Mesenchymal stem cell (in vitro differentiated cells and primary cell): ENCODE measurements at regions not wholly inside any gene's neighbourhood (a gene's known extent, or its start where the extent isn't known, plus 50 kb on each side); places are given as distances from the start of the nearest gene placed in this dataset.

Experiments
- DNase-seq: peaks from one replicate; pipeline ENCODE4 v3.0.0-alpha.2; 2013
- H2AFZ ChIP-seq: one replicate; pipeline ENCODE4 v1.6.1; 2013; ENCODE audit warnings: low read depth, mild to moderate bottlenecking, control low read depth, inconsistent platforms, low read length, moderate library complexity
- H2AK5ac ChIP-seq: 2 replicates; pipeline ENCODE4 v1.6.1; 2013; ENCODE audit warnings: low read length, moderate library complexity, mild to moderate bottlenecking, inconsistent platforms; ENCODE audit not compliant: severe bottlenecking
- H2BK120ac ChIP-seq: one replicate; pipeline ENCODE4 v1.6.1; 2013; ENCODE audit warnings: low read depth, mild to moderate bottlenecking, inconsistent platforms, low read length, moderate library complexity
- H2BK12ac ChIP-seq, 2 experiments: one replicate each; pipeline ENCODE4 v1.6.1; 2013; ENCODE audit warnings: inconsistent platforms in 2 of 2, low read length in 2 of 2, mild to moderate bottlenecking in 2 of 2, moderate library complexity in 2 of 2, control low read depth in 1 of 2
- H2BK15ac ChIP-seq: one replicate; pipeline ENCODE4 v1.6.1; 2013; ENCODE audit warnings: mild to moderate bottlenecking, low read depth, inconsistent platforms; ENCODE audit not compliant: poor library complexity, severe bottlenecking
- H2BK5ac ChIP-seq: 2 replicates; pipeline ENCODE4 v1.6.1; 2013; ENCODE audit warnings: low read depth, mild to moderate bottlenecking, low read length, control low read depth, inconsistent platforms; ENCODE audit not compliant: poor library complexity, severe bottlenecking
- H3K14ac ChIP-seq, 2 experiments: one replicate each; pipeline ENCODE4 v1.6.1; 2013; ENCODE audit warnings: inconsistent platforms in 2 of 2, low read length in 2 of 2, control low read depth in 1 of 2, mild to moderate bottlenecking in 1 of 2, moderate library complexity in 1 of 2
- H3K18ac ChIP-seq, 2 experiments: one replicate each; pipeline ENCODE4 v1.6.1; 2013; ENCODE audit warnings: inconsistent platforms in 2 of 2, low read length in 2 of 2, control low read depth in 1 of 2, low read depth in 1 of 2, mild to moderate bottlenecking in 1 of 2
- H3K23ac ChIP-seq, 2 experiments: one replicate each; pipeline ENCODE4 v1.6.1; 2013; ENCODE audit warnings: inconsistent platforms in 2 of 2, low read length in 2 of 2, mild to moderate bottlenecking in 2 of 2, moderate library complexity in 2 of 2, control low read depth in 1 of 2
- H3K27ac ChIP-seq: 2 replicates; pipeline ENCODE4 v1.5.1; 2013; ENCODE audit warnings: mild to moderate bottlenecking, moderate library complexity, low read length, control low read depth, inconsistent platforms; ENCODE audit not compliant: poor library complexity, severe bottlenecking
- H3K27me3 ChIP-seq, 2 experiments: 2 replicates each; pipeline versions ENCODE4 v1.6.1 to v1.7.0; 2013; ENCODE audit warnings: low read length in 2 of 2, mild to moderate bottlenecking in 2 of 2, moderate library complexity in 2 of 2, control low read depth in 1 of 2, inconsistent platforms in 1 of 2; ENCODE audit not compliant: control insufficient read depth in 1 of 2, insufficient read depth in 1 of 2
- H3K36me3 ChIP-seq, 2 experiments: 2 replicates each; pipeline versions ENCODE4 v1.6.1 to v1.7.0; 2013; ENCODE audit warnings: low read length in 2 of 2, control low read depth in 1 of 2, inconsistent platforms in 1 of 2, low read depth in 1 of 2, mild to moderate bottlenecking in 1 of 2; ENCODE audit not compliant: insufficient read depth in 2 of 2, control insufficient read depth in 1 of 2
- H3K4ac ChIP-seq, 2 experiments: one replicate each; pipeline ENCODE4 v1.6.1; 2013; ENCODE audit warnings: inconsistent platforms in 2 of 2, low read length in 2 of 2, mild to moderate bottlenecking in 2 of 2, moderate library complexity in 2 of 2, control low read depth in 1 of 2, low read depth in 1 of 2
- H3K4me1 ChIP-seq: 2 replicates; pipeline ENCODE4 v1.6.1; 2013; ENCODE audit warnings: low read depth, low read length, control low read depth; ENCODE audit not compliant: control insufficient read depth, insufficient read depth
- H3K4me2 ChIP-seq: 2 replicates; pipeline ENCODE4 v1.6.1; 2013; ENCODE audit warnings: low read length, mild to moderate bottlenecking, inconsistent platforms; ENCODE audit not compliant: poor library complexity, severe bottlenecking
- H3K4me3 ChIP-seq, 2 experiments: 2 replicates each; pipeline versions ENCODE4 v1.5.1 to v1.7.0; 2013; ENCODE audit warnings: low read length in 2 of 2, mild to moderate bottlenecking in 2 of 2, control low read depth in 1 of 2, low read depth in 1 of 2; ENCODE audit not compliant: insufficient read depth in 1 of 2
- H3K79me1 ChIP-seq: replicated peaks from 2 replicates; pipeline ENCODE4 v1.6.1; 2013; ENCODE audit warnings: mild to moderate bottlenecking, control low read depth, low read length, inconsistent platforms; ENCODE audit not compliant: poor library complexity, severe bottlenecking
- H3K9ac ChIP-seq: 2 replicates; pipeline ENCODE4 v1.7.0; 2013; ENCODE audit warnings: mild to moderate bottlenecking, low read length, moderate library complexity
- H3K9me3 ChIP-seq: 2 replicates; pipeline ENCODE4 v1.7.0; 2013; ENCODE audit warnings: mild to moderate bottlenecking, low read length; ENCODE audit not compliant: control insufficient read depth
- H4K8ac ChIP-seq: one replicate; pipeline ENCODE4 v1.6.1; 2013; ENCODE audit warnings: inconsistent platforms, mild to moderate bottlenecking, low read length, moderate library complexity
- H4K91ac ChIP-seq: one replicate; pipeline ENCODE4 v1.6.1; 2013; ENCODE audit warnings: mild to moderate bottlenecking, low read length, inconsistent platforms
- WGBS: methylation state at CpG from one replicate; pipeline ENCODE4 v1.1.7; 2013; ENCODE audit warnings: mixed read lengths; 5-methylcytosine and 5-hydroxymethylcytosine counted together

DNA sequence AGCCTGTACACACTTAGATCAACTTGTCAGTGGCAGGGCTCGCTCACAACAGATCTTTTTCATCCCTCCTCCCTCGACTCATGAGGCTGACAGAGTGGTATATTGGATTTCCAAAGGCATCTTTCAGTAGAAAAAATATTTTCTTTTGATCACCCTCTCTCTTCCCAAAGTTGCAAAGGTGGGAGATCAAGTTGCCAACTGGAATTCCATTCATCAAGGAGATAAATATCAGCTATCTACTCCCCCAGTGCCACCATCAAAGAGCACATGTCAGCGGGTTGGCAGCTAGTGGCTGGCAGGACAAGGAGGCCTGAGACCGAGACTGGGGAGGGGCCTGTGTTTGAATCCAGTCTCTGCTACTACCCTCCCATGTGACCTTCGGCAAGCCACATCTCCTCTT lies 539.7 kb upstream of the CDH11 start:
- H3K9me3 ChIP-seq: no peaks in the 10 kb centered on the region
- no peaks in the 10 kb centered on the region for H3K79me1 ChIP-seq
- H3K4me2 ChIP-seq: no peak overlapping the region
- DNase-seq: no peak
- no peak overlapping the region for H3K23ac ChIP-seq
- H3K4me1 ChIP-seq: no peaks in the 10 kb centered on the region
- H3K36me3 ChIP-seq: no peaks in the 10 kb centered on the region
- no peak overlapping the region for H2BK5ac ChIP-seq
- no peak overlapping the region for H3K14ac ChIP-seq
- no peak overlapping the region for H3K4ac ChIP-seq
- H3K18ac ChIP-seq: no peak overlapping the region
- H4K91ac ChIP-seq: no peak overlapping the region
- 90% methylated on average over 3 of the region's 5 CpGs for WGBS
- no peak overlapping the region for H2AK5ac ChIP-seq
- no peak overlapping the region for H4K8ac ChIP-seq
- no peak overlapping the region for H3K27ac ChIP-seq
- H2BK120ac ChIP-seq: no peak overlapping the region
- H3K4me3 ChIP-seq: no peak overlapping the region
- no peak overlapping the region for H2BK15ac ChIP-seq
- H3K27me3 ChIP-seq: no peaks in the 10 kb centered on the region
- H2AFZ ChIP-seq: no peak overlapping the region
- no peak overlapping the region for H2BK12ac ChIP-seq
- H3K9ac ChIP-seq: no peak overlapping the region

DNA sequence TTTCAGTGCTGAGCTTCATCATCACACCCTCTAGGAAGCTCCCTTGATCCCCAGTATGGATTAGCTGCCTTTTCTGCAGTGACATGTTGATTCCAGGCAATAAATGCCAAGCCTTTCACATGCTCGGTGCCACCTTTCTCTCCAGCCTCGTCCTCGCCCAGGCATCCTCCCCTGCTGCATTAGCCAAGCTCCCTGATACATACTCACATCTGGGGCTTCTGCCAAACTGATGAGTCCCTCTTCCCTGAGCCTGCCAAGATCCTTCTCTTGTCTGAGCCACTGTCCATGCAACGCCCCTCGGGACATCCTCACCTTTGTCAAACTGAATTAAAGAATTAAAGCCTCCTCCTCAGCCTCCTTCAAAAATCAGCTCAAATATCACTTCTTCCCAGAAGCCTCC lies 538.5 kb upstream of the CDH11 start:
- Histone ChIP-seq H3K18ac (peak overlapping the region in 1 of 2 experiments; percentile 6), H2BK12ac (no peak overlapping the region), H2AFZ (no peak overlapping the region), H3K9ac (no peak overlapping the region), H2BK120ac (no peak overlapping the region), H3K14ac (no peak overlapping the region), H2BK15ac (no peak overlapping the region), H3K79me1 (no peaks in the 10 kb centered on the region), H3K27ac (no peak overlapping the region), H2AK5ac (no peak overlapping the region), H2BK5ac (no peak overlapping the region), H3K23ac (no peak overlapping the region), H3K4me2 (no peak overlapping the region), H3K4me3 (no peak overlapping the region), H3K9me3 (no peaks in the 10 kb centered on the region), H3K4ac (no peak overlapping the region), H3K36me3 (no peaks in the 10 kb centered on the region), H4K8ac (no peak overlapping the region), H3K4me1 (no peaks in the 10 kb centered on the region), H3K27me3 (no peaks in the 10 kb centered on the region), H4K91ac (no peak overlapping the region)
- WGBS: 95% methylated on average over 5 of the region's 5 CpGs
- DNase-seq: no peak

DNA sequence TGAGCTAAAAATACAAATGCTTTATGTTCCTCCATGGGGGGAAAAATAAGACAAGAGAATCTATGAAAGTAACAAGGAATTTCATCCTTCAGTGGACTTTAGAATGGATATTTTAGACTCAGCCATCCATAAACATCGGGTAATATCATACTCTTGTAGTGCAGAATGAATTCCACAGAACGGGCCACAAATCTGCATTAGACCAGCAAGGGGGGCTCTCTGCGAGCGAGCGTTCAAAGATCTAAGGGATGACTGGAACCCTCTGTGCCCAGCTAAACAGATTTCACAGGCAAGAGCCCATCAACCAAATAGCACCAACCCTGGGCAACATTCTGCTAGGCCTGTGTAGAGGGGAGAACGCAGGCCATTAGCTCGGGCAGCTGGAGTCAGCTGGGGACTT lies 537.9 kb upstream of the CDH11 start:
- WGBS: 94% methylated on average over 7 of the region's 7 CpGs
- Histone ChIP-seq H2AK5ac (no peak overlapping the region), H3K4me1 (no peaks in the 10 kb centered on the region), H3K79me1 (no peaks in the 10 kb centered on the region), H3K4me3 (no peak overlapping the region), H3K14ac (peak overlapping the region in 1 of 2 experiments; percentile 9), H3K27me3 (no peaks in the 10 kb centered on the region), H3K9me3 (no peaks in the 10 kb centered on the region), H3K4ac (no peak overlapping the region), H2AFZ (no peak overlapping the region), H3K23ac (no peak overlapping the region), H3K18ac (no peak overlapping the region), H4K91ac (no peak overlapping the region), H2BK12ac (no peak overlapping the region), H2BK15ac (no peak overlapping the region), H2BK120ac (no peak overlapping the region), H3K4me2 (no peak overlapping the region), H3K27ac (no peak overlapping the region), H3K36me3 (no peaks in the 10 kb centered on the region), H3K9ac (peak overlapping the region; percentile 28), H4K8ac (no peak overlapping the region), H2BK5ac (no peak overlapping the region)
- DNase-seq: no peak

DNA sequence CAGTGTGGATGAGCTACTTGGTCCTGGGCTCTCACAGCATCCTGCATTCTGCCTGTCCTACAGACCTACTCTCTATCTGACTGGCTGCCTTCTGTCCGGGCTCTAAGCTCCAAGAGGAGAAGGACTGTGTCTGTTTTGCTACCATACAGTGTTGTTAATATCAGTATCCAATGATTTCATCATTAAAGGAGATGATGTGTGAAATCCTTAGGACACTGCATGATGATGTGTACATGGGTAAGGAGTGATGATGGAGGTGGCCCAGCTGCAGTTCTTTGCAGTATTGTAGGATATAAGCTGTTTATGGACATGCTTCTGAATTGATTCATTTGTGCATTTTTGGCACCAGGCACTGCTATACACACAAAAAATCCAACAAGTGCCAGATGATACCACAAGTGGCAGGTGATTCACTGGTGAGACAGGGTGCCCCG lies 536.9 kb upstream of the CDH11 start:
- no peak overlapping the region for H3K14ac ChIP-seq
- H3K23ac ChIP-seq: no peak overlapping the region
- no peaks in the 10 kb centered on the region for H3K9me3 ChIP-seq
- no peak overlapping the region for H3K4me3 ChIP-seq
- no peak overlapping the region for H2AK5ac ChIP-seq
- no peak overlapping the region for H2BK15ac ChIP-seq
- H3K27ac ChIP-seq: no peak overlapping the region
- H2BK5ac ChIP-seq: no peak overlapping the region
- no peaks in the 10 kb centered on the region for H3K27me3 ChIP-seq
- H3K4me2 ChIP-seq: no peak overlapping the region
- no peak overlapping the region for H2AFZ ChIP-seq
- peak overlapping the region; percentile 16 for H3K9ac ChIP-seq
- peak overlapping the region in 1 of 2 experiments; percentile 16 for H2BK12ac ChIP-seq
- H4K91ac ChIP-seq: no peak overlapping the region
- peak; percentile 28 for DNase-seq
- no peaks in the 10 kb centered on the region for H3K79me1 ChIP-seq
- no peaks in the 10 kb centered on the region for H3K4me1 ChIP-seq
- H2BK120ac ChIP-seq: no peak overlapping the region
- H4K8ac ChIP-seq: no peak overlapping the region
- no peaks in the 10 kb centered on the region for H3K36me3 ChIP-seq
- WGBS: 100% methylated on average over 1 of the region's 2 CpGs
- H3K4ac ChIP-seq: no peak overlapping the region
- peak overlapping the region; percentile 40 to 83 for H3K18ac ChIP-seq
